ENCODE measurements at regions not wholly inside any gene's neighbourhood (a gene's known extent, or its start where the extent isn't known, plus 50 kb on each side); places are given as distances from the start of the nearest gene placed in this dataset.

GRCh38 chr4:54973784-54974183 is 151.6 kb downstream of the KDR start:
- ATAC-seq (replicated peaks in 1 of 2) (no peak), DNase-seq (no peak)
- Mint-ChIP-seq H3K9me3 (no peaks in the 10 kb centered on the region), H3K4me1 (ENCODE audit: low read depth) (no peaks in the 10 kb centered on the region), H3K27ac (no peak overlapping the region), H3K4me3 (no peak overlapping the region), H3K27me3 (ENCODE audit: low read depth) (peaks cover 7% of the 10 kb centered on the region), H3K36me3 (ENCODE audit: insufficient read depth in 2 of 2) (no peaks in the 10 kb centered on the region)

GRCh38 chr4:54971474-54971950 is 153.9 kb downstream of the KDR start:
- DNase-seq (peak in 1 of 2 donors; percentile 7), ATAC-seq (replicated peaks in 1 of 2) (peak in 1 of 2 donors; percentile 51)
- no peaks in the 10 kb centered on the region for H3K9me3 Mint-ChIP-seq
- H3K4me3 Mint-ChIP-seq = no peak overlapping the region
- H3K27ac Mint-ChIP-seq = no peak overlapping the region
- no peaks in the 10 kb centered on the region for H3K4me1 Mint-ChIP-seq (ENCODE audit: low read depth)
- H3K36me3 Mint-ChIP-seq (ENCODE audit: insufficient read depth in 2 of 2) = no peaks in the 10 kb centered on the region
- peaks cover 7% of the 10 kb centered on the region for H3K27me3 Mint-ChIP-seq (ENCODE audit: low read depth)

GRCh38 chr4:54967289-54967688 is 158.1 kb downstream of the KDR start:
- H3K4me3 Mint-ChIP-seq = no peak overlapping the region
- no peaks in the 10 kb centered on the region for H3K4me1 Mint-ChIP-seq (ENCODE audit: low read depth)
- H3K9me3 Mint-ChIP-seq = peaks cover 0 to 2% of the 10 kb centered on the region in 2 donors
- H3K27ac Mint-ChIP-seq = no peak overlapping the region
- DNase-seq (no peak), ATAC-seq (replicated peaks in 1 of 2) (no peak)
- H3K27me3 Mint-ChIP-seq (ENCODE audit: low read depth) = no peaks in the 10 kb centered on the region
- no peaks in the 10 kb centered on the region for H3K36me3 Mint-ChIP-seq (ENCODE audit: insufficient read depth in 2 of 2)

GRCh38 chr4:54961357-54961975 is 163.9 kb downstream of the KDR start:
- DNase-seq (no peak), ATAC-seq (replicated peaks in 1 of 2) (peak; percentile 45 to 52)
- no peak overlapping the region for H3K27ac Mint-ChIP-seq
- H3K27me3 Mint-ChIP-seq (ENCODE audit: low read depth) = no peaks in the 10 kb centered on the region
- no peaks in the 10 kb centered on the region for H3K36me3 Mint-ChIP-seq (ENCODE audit: insufficient read depth in 2 of 2)
- H3K4me1 Mint-ChIP-seq (ENCODE audit: low read depth) = peaks cover 15% of the 10 kb centered on the region
- H3K9me3 Mint-ChIP-seq = peaks cover 0 to 2% of the 10 kb centered on the region in 2 donors
- no peak overlapping the region for H3K4me3 Mint-ChIP-seq

- H3K27ac Mint-ChIP-seq = no peak overlapping the region
- H3K4me1 Mint-ChIP-seq (ENCODE audit: low read depth) = peaks cover 15% of the 10 kb centered on the region
- no peak overlapping the region for H3K4me3 Mint-ChIP-seq
- no peak for DNase-seq
- no peak for ATAC-seq (replicated peaks in 1 of 2)
- H3K27me3 Mint-ChIP-seq (ENCODE audit: low read depth) = no peaks in the 10 kb centered on the region
- no peaks in the 10 kb centered on the region for H3K36me3 Mint-ChIP-seq (ENCODE audit: insufficient read depth in 2 of 2)
- H3K9me3 Mint-ChIP-seq = no peaks in the 10 kb centered on the region
These were observed 165.7 kb downstream of the KDR start for GRCh38 chr4:54959651-54960116.

- H3K9me3 Mint-ChIP-seq = no peaks in the 10 kb centered on the region
- DNase-seq (no peak), ATAC-seq (replicated peaks in 1 of 2) (no peak)
- no peaks in the 10 kb centered on the region for H3K27me3 Mint-ChIP-seq (ENCODE audit: low read depth)
- H3K27ac Mint-ChIP-seq = no peak overlapping the region
- no peaks in the 10 kb centered on the region for H3K36me3 Mint-ChIP-seq (ENCODE audit: insufficient read depth in 2 of 2)
- no peak overlapping the region for H3K4me3 Mint-ChIP-seq
- peaks cover 15% of the 10 kb centered on the region for H3K4me1 Mint-ChIP-seq (ENCODE audit: low read depth)
These were observed 166.3 kb downstream of the KDR start for GRCh38 chr4:54959131-54959530.

GRCh38 chr4:54958236-54958635 is 167.2 kb downstream of the KDR start:
- ATAC-seq (replicated peaks in 1 of 2) = peak in 1 of 2 donors; percentile 49
- peaks cover 0 to 2% of the 10 kb centered on the region in 2 donors for H3K9me3 Mint-ChIP-seq
- no peaks in the 10 kb centered on the region for H3K27me3 Mint-ChIP-seq (ENCODE audit: low read depth)
- DNase-seq = no peak
- no peak overlapping the region for H3K27ac Mint-ChIP-seq
- peaks cover 15% of the 10 kb centered on the region for H3K4me1 Mint-ChIP-seq (ENCODE audit: low read depth)
- no peaks in the 10 kb centered on the region for H3K36me3 Mint-ChIP-seq (ENCODE audit: insufficient read depth in 2 of 2)
- no peak overlapping the region for H3K4me3 Mint-ChIP-seq

- Mint-ChIP-seq H3K9me3 (peaks cover 0 to 2% of the 10 kb centered on the region in 2 donors), H3K4me1 (ENCODE audit: low read depth) (peaks cover 10% of the 10 kb centered on the region), H3K27me3 (ENCODE audit: low read depth) (no peaks in the 10 kb centered on the region), H3K27ac (no peak overlapping the region), H3K4me3 (no peak overlapping the region), H3K36me3 (ENCODE audit: insufficient read depth in 2 of 2) (no peaks in the 10 kb centered on the region)
- no peak for DNase-seq
- ATAC-seq (replicated peaks in 1 of 2) = no peak
These were observed 170.6 kb downstream of the KDR start for GRCh38 chr4:54954656-54955388.

- no peak overlapping the region for H3K4me3 Mint-ChIP-seq
- H3K4me1 Mint-ChIP-seq (ENCODE audit: low read depth) = peaks cover 34% of the 10 kb centered on the region
- DNase-seq (no peak), ATAC-seq (replicated peaks in 1 of 2) (no peak)
- no peaks in the 10 kb centered on the region for H3K36me3 Mint-ChIP-seq (ENCODE audit: insufficient read depth in 2 of 2)
- H3K27me3 Mint-ChIP-seq (ENCODE audit: low read depth) = no peaks in the 10 kb centered on the region
- peaks cover 0 to 2% of the 10 kb centered on the region in 2 donors for H3K9me3 Mint-ChIP-seq
- no peak overlapping the region for H3K27ac Mint-ChIP-seq
These were observed 178.7 kb downstream of the KDR start for GRCh38 chr4:54946741-54947140.

GRCh38 chr4:54945838-54946237 is 179.6 kb downstream of the KDR start:
- H3K27me3 Mint-ChIP-seq (ENCODE audit: low read depth) = no peaks in the 10 kb centered on the region
- H3K4me1 Mint-ChIP-seq (ENCODE audit: low read depth) = peaks cover 43% of the 10 kb centered on the region
- no peak overlapping the region for H3K27ac Mint-ChIP-seq
- H3K4me3 Mint-ChIP-seq = no peak overlapping the region
- H3K9me3 Mint-ChIP-seq = peaks cover 0 to 2% of the 10 kb centered on the region in 2 donors
- DNase-seq (no peak), ATAC-seq (replicated peaks in 1 of 2) (no peak)
- H3K36me3 Mint-ChIP-seq (ENCODE audit: insufficient read depth in 2 of 2) = no peaks in the 10 kb centered on the region

GRCh38 chr4:54942721-54943120 is 182.7 kb downstream of the KDR start:
- peak; percentile 23 to 56 for DNase-seq
- H3K4me3 Mint-ChIP-seq = peak overlapping the region; percentile 64 to 67
- no peaks in the 10 kb centered on the region for H3K36me3 Mint-ChIP-seq (ENCODE audit: insufficient read depth in 2 of 2)

GRCh38 chr4:54941994-54942552 is 183.3 kb downstream of the KDR start:
- H3K36me3 Mint-ChIP-seq (ENCODE audit: insufficient read depth in 2 of 2) = no peaks in the 10 kb centered on the region
- ATAC-seq (replicated peaks in 1 of 2) = peak; percentile 86 to 88
- no peaks in the 10 kb centered on the region for H3K9me3 Mint-ChIP-seq
- H3K27me3 Mint-ChIP-seq (ENCODE audit: low read depth) = no peaks in the 10 kb centered on the region
- peak overlapping the region; percentile 29 for H3K27ac Mint-ChIP-seq
- H3K4me1 Mint-ChIP-seq (ENCODE audit: low read depth) = peaks cover 59% of the 10 kb centered on the region
- DNase-seq = peak; percentile 25 to 54
- H3K4me3 Mint-ChIP-seq = peak overlapping the region; percentile 64 to 81

More at GRCh38 chr4:54942721-54943120, 182.7 kb downstream of the KDR start:
- Mint-ChIP-seq H3K27me3 (ENCODE audit: low read depth) (no peaks in the 10 kb centered on the region), H3K4me1 (ENCODE audit: low read depth) (peaks cover 53% of the 10 kb centered on the region), H3K27ac (peak overlapping the region; percentile 35), H3K9me3 (no peaks in the 10 kb centered on the region)
- ATAC-seq (replicated peaks in 1 of 2) = peak; percentile 79 to 89
